GM19324 (cell line): ENCODE measurements at regions not wholly inside any gene's neighbourhood (a gene's known extent, or its start where the extent isn't known, plus 50 kb on each side); places are given as distances from the start of the nearest gene placed in this dataset.
"Not testable (repeated sequence)": the region's sequence is repeated elsewhere in the genome, so short reads cannot be mapped to it uniquely, and the experiment has no call there.

Experiments
- ATAC-seq: cut with Tn5 transposase; IDR thresholded peaks from one replicate; pipeline ENCODE4 v1.9.1; 2021; ENCODE audit warnings: mild to moderate bottlenecking, moderate library complexity; ENCODE audit not compliant: unreplicated experiment, low FRiP score

DNA sequence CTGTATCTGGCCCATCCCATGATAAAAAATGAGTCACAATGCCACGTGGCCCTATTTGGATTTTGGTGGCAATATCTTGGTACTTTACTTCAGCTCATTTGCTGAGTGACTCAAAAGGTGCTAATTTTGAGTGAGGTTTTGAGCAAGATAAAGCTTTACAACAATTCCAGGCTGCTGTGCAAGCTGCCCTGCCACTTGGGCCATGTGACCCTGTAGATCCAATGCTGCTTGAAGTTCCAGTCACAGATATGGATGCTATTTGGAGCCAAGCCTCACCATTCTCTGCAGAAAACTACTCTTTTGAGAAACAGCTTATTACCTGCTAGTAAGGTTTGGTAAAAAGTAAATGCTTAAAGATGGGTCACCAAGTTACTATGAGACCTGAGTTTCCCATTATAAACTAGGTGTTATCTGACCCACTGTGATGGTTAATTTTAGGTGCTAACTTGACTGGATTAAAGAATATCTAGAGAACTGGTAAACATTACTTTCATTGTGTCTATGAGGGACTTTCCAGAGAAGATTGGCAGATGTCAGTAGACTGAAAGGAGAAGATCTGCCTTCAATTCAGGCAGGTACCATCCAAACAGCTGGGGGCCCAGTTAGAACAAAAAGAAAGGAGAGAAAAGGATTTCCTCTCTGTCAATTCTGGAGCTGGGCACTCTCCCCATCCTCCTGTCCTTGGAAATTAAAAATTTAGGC lies 1083.9 kb downstream of the DIPK2A start:
- peak; percentile 80 for ATAC-seq

DNA sequence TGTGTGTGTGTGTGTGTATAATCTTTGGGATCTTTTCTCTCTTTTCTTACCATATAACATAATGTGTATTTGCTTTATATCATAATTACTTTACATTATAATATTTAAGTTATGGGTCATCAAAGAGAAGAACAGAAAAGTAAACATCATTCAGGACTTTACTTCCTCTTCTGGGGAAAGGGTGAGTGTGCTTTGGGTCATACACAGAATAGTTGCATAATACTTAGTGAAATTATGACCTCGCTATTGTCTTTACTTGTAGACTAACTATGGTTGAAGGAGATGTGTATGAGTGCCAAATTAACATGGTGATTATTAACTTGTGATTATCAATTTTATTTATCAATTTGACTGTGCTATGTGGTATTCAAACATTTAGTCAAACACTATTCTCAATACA lies 1086.9 kb downstream of the DIPK2A start:
- ATAC-seq = no peak

DNA sequence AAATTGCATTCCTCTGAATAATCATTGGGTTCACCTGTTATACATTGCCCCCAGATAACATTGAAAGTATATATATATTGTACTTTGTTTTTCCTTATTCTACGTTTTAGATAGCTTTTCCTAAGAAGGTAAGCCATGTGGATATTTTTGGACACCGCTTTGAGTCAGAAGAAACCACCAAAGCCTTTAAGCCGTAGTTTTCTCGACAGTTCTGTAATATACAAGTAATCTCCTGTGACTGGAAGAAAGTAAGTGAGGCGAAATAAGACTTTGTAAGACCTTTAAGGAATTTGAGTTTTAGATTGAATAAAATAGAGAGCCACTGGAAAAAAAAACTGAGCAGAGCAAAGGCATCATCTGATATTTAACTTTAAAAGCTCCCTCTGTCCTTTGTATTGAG lies 1092.0 kb downstream of the DIPK2A start:
- no peak for ATAC-seq

DNA sequence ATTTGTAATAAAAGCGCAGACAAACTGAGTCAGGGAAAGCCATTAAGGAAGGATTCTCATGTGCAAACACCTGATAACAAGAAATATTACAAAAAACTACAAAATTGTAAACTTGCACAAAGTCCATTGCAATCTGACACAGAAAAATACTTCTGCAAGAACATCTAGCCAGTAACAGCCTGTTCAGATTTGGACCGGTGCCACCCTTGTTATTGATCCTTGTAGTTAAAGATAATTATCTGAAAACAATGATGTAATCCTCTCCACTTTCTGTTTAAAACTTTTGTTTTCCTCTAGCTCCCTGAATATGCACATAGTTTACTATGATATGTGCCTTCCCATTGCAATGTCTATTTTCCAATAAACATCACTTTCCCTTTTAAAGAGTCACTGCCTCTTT lies 1090.2 kb downstream of the PLOD2 start:
- ATAC-seq = no peak

DNA sequence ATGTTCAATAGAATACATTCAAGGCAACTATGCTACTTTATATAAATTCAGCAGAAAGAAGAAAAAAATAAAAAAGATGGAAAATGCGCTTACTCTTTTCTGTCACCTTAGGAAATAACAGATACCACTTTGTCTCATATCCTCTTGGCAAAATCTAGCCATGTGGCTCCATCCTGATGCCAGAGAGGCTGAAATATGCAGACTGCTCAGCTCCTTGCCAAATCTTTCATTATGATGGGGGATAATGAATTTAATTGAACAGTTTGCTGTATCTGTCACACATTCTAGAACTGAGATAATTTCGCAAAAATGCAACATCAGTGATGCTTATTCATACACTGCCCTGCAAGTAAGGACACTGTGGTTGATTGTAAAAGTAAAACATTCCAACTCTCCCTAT lies 1081.5 kb downstream of the PLOD2 start:
- ATAC-seq = no peak

DNA sequence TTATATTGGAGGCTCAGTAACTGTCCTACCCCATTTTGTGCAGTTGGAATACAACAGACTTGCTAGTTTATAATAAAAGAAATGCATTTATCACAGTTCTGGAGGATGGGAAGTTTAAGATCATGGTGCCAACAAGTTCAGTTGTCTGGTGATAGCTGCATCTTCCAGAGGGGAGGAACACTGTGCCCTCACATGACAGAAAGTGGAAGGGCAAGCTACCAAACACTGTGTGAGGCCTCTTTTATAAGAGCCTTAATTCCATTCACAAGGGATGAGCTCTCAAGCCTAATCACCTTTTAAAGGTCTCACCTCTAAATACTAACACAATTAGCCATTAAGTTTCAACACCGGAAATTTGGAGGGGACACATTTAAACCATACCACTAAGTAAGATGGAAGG lies 1073.9 kb downstream of the PLOD2 start:
- no peak for ATAC-seq

DNA sequence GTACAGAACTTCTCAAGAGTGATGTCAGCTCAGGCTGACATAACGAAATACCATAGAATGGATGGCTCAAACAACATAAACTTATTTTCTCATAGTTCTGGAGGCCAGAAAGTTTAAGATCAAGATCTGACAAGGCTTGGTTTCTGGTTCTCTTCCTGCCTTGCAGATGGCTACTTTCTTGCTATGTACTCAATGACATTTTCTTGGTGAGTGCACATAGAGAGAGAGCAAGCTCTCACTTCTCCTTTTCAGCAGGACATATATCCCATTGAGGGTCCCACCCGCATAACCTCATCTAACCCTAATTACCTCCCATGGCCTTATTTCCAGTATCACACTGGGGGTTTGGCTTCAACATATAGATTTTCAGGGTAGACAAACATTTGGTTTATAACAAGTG lies 1072.1 kb downstream of the PLOD2 start:
- peak; percentile 74 for ATAC-seq

DNA sequence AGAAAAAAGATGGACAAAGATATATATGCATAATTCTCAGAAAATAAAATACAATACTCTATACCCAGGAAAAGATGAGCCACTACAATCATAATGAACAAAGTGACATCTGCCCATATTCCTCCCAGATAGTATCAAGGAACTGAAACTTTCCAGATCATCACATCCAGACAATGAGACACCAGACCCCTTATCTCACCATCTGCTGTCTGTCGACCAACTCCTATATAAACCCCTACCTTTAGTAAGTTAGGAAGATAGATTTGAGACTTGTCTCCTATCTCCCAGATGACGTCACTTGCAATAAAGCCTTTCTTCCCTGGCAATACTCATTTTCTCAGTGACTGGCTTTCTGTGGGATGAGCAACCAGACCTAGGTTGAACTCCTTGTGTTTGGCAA lies 1071.6 kb downstream of the PLOD2 start:
- ATAC-seq = peak; percentile 17

DNA sequence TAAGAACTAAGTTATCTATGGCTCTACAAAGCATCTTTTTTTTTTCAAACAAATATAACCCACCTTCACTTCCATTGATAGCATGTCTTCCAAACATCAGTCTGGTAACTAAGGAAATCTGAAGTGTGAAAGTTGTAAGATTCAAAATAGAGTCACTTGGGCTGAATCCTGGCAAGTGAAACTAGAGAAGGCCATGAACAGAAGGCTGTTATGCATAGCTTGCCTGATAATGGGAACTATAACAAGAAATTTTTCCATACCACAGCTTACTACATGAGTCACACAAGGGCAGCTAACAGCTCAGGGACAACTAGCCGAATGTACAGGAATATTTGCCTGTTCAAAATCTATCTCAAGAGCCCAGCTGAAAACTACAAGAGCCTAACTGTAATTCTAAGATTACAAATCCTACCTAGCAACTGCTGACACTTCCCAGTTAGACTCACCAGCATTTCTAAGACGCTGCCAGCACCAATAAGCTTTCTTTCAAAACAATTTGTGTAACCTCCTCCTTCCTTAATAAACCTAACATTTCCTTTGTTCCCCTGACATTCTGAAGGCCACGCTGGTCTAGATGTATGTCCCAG lies 1066.5 kb downstream of the PLOD2 start:
- peak; percentile 73 for ATAC-seq

DNA sequence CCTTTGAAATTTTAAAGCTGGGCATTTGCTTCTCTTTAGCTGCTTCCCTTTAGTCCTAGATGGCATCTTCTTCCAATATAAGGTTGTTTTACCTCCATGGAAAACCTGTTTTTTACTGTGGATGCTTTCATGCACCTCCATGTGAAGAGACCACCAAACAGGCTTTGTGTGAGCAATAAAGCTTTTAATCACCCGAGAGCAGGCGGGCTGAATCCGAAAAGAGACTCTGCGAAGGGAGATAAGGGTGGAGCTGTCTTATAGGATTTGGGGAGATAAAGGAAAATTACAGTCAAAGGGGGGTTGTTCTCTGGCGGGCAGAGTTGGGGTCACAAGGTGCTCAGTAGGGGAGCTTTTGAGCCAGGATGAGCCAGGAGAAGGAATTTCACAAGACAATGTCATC lies 1049.8 kb downstream of the PLOD2 start:
- not testable (repeated sequence) for ATAC-seq

DNA sequence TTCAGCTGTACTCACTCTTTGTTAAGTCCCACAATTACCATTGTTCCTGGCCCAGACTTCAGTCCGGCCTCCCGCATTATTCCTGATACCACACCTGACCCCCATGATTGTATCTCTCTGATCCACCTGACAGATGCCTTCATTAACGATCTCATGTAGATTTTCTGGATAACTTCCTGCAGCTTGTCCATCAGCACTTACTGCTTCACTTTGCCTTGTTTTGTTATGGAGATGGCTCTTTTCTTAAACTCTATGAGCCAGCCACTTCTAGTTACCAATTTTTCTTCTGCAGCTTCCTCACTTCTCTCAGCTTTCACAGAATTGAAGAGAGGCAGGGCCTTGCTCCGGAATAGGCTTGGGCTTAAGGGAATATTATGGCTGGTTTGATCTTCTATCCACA lies 1044.2 kb downstream of the PLOD2 start:
- ATAC-seq = no peak

DNA sequence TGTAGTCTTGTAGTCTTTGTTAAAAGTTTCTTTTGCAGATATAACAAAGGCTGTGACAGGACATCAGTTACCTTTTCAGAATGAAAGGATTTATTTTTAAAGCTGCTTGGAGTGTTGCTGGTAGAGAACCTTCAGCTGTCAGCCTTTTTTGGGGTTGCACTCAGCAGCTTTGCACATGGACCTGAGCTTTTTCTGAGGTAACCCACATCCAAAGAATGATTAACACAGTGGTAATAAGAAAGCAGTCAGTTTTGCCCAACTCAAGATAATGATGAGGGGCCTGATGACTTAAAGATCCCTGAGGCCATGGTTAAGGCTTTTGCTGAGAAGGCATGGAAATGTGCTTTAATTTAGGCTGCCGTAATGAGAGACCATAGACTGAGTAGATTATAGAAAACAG lies 1042.7 kb downstream of the PLOD2 start:
- peak; percentile 68 for ATAC-seq

DNA sequence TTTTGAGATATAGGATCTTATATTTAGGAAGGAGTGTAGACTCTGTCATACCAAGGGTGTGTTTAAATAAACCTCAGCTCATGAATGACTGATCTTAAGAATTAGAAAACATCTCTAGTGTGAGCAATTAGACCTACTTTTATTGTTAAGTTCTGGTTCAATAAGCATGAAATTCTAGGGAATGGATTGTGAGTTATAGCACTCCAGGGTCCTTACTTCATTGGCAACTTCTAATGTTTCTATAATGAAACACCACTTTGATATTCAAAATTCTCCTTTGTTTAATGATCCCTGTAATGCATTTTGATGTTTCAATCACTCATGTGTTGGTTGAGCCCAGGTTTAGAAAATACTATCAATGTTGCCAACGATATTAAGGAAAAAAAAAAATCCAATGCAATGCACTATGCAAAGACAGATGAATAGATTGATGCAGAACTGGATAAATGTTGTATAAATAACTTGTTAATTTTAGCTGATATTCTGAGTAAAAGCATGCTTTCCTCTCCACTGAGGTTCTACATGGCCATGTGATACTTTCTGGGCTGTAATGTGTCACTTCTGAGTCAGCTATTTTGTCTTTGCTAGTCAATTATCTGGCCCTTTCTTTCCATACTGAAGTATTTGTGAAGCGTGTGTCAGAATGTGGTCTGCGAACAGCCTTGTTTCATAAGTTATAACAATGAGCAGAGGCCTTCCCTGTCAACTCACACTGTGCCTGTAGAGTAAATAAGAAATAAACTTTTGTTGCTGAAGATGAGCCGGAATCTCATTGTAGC lies 1035.9 kb downstream of the PLOD2 start:
- no peak for ATAC-seq

DNA sequence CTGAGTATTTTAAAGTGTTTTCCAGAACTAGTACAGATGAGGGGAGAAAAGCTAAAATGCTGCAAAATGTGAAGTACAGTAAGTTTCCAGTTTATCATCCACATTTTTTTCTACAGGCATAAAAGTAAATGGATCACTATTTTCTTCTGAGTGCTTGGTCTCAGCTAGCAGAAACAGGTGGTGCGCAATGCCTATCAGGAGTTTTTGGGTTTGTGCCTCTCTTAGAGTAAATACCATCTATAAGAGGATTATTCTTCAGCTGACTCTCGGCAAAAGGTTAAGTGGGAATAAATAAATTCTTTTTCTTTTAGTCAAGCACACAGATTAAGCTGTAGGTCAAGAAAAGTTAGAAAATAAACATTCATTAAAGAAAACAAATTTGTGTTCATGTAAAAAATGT lies 1027.7 kb downstream of the PLOD2 start:
- ATAC-seq = no peak

DNA sequence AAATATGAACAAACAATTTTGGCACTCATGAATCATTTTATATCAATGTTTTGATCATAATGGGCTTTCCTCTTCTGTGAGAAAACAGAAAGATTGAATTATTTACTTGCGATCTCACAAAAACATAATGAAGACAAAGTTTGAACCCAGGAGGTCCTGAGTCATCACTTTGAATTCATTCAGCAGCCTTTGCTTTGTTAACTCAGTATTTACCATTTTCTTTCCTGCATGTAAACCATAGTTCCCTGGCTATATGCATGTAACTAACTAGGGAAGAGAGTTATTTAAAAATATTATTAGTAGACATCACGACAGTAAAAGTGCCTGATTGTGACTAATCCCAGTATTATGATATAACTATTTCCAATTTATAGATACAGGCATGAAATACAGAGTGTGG lies 1026.2 kb downstream of the PLOD2 start:
- no peak for ATAC-seq

DNA sequence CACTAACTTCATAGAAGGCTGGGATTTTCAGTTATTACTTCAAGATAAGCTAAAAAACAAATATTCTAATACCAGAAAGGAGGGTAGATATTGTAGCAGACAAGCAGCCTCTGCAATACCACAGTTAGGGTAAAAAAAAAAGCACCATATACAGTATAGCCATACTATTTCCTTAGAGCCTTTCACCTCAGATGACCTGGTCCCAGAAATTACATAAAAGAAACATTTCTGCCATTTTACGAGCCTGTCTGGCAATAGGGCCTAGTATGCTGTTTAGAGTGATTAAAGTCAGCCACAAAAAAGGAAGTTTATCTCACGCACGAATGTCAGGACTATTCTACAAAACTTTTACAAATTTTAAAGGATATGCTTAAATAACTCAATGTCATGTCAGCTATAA lies 1016.6 kb downstream of the PLOD2 start:
- ATAC-seq = no peak

DNA sequence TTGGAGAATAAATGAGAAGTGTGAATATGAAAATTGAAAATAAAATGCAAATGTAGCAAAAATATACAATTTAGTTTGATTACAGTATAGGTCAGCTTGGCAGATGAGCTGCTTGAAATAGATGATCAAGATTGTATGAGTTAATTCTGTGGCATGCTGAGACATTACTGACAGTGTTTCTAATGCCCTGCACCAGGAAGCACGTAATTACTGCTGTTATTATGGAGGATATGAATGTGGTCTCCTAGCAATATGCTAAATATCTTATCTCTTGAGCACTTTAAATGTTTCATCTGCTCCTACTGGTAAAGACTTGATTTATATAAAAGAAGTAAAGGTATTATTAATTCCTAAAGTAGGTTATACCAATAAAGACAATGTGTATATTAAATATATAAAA lies 1015.5 kb downstream of the PLOD2 start:
- ATAC-seq = no peak

DNA sequence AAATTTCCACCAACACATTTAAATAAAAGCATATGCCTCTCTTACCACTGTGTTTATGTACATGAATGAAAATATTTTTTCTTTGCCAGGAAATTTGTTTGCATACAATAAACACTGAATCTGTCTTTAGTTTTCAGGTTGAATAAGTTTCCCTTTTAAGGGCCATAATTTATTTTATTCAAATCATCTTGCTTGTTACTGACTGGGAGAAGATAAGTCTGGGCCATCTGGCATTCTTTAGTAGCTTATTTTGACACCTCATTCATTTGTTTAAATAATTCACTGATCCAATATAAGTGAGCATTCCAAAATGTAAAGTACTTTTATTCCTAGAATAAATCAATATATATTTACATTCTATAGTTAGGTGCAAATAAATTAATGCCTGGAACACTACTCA lies 1001.3 kb downstream of the PLOD2 start:
- no peak for ATAC-seq

DNA sequence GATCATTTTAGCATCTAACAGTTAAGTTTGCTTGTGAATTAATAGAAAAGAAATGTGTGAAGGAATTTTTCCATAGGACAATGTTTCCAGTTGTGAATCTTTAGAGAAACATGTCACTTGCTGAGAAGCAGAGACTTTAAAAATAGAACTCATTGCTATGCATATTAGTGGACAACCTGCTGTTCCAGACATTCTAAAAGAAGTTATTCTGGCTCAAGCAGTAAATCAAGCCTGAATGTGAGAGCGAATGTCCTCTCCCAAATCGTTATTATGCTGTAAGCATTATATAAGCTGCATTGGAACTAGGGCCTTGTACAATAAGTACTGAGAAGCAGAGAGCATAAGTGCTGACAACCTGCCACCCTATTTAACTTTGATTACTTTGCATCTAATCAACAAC lies 990.9 kb downstream of the PLOD2 start:
- no peak for ATAC-seq

DNA sequence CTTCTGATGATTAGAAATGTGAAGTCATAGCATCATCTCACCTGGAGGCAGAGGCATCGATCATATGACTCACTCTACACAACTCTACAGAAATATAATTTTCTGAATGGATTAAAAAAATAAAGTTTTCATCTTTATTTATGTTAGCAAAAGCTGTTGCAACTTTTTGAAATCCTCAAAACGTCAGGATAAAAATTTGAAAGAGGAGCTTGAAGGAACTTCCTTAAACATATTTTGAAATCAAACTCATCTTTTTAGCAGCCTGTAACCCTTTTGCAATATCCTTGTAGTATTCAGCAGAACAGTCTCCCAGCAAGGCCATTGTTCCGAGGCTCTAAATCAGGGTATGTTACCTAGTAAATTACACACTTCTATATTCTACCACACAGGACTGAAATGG lies 985.4 kb downstream of the PLOD2 start:
- no peak for ATAC-seq

DNA sequence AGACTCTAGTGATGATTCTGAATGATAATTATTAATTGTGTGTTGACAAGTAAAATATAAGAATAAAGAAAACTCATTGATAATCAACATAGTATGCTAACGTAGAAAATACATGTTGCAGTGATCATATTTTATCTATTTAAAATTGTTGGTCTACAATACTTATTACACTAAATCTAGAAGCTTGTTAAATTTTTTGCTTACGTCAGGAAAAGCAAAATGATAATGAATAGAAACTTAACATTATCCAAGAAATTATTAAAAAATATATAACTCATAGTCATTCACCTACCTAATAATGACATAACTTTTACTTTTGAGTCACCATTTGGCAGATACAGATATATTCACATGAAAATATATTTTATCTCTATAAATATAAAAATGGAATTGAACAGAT lies 984.1 kb downstream of the PLOD2 start:
- no peak for ATAC-seq

DNA sequence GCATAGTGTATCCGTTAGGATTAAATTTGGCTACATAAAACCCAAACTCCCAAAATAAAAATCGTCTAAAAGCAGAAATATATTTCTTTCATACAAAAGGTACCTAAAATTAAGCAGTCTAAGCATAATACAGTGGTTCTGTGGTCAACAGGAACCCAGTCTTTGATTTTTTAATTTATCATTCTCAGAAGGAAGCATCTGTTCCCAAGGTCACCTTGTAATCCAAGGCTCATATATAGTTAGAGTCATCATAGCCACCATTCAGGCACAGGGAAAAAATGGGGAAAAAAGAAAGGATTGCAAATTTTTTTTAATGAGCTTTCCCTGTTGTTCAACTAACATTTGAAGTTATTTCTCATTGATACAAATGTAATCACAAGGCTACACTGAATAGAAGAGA lies 983.2 kb downstream of the PLOD2 start:
- no peak for ATAC-seq
